HG03025 (cell line): ENCODE measurements at regions not wholly inside any gene's neighbourhood (a gene's known extent, or its start where the extent isn't known, plus 50 kb on each side); places are given as distances from the start of the nearest gene placed in this dataset.

Experiments
- ATAC-seq: cut with Tn5 transposase; IDR thresholded peaks from one replicate; pipeline ENCODE4 v1.9.1; 2021; ENCODE audit warnings: mild to moderate bottlenecking, moderate library complexity; ENCODE audit not compliant: unreplicated experiment, low FRiP score

DNA sequence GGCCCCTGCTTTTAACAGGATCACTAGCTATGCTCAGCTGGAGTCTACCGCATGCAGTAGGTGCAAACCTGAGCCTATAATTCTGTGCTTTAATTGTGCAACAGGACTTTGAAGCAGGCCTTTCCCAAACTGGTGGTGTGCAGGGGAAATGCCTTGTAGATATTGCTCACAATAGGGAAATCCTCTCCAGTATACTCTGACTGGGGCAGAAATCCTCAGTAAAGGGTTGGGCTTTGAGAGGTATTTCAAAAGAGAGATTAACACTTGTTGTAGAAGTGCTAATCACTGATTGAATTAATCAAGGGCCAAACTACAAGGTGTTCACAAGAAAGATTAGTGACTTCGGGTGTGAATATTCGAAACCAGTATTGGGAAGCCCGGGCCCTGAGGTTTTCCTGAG lies 58.5 kb upstream of the EXOC6 start:
- no peak for ATAC-seq

GRCh38 chr10:92790440-92790839 lies 57.9 kb upstream of the EXOC6 start:
- no peak for ATAC-seq

GRCh38 chr10:92792661-92793060 lies 55.7 kb upstream of the EXOC6 start:
- ATAC-seq, result no peak
